SK-N-SH (cell line): ENCODE measurements at regions not wholly inside any gene's neighbourhood (a gene's known extent, or its start where the extent isn't known, plus 50 kb on each side); places are given as distances from the start of the nearest gene placed in this dataset.
"Not testable (repeated sequence)": the region's sequence is repeated elsewhere in the genome, so short reads cannot be mapped to it uniquely, and the experiment has no call there.

Experiments
- CTCF ChIA-PET: fragments of 300-600, 350-600 bp; formaldehyde crosslinking; extraction: SDS; loops from one replicate; lab custom pipeline; 2021; lab: Yijun Ruan, JAX
- POLR2A ChIA-PET: fragments of 350-600 bp; sonication (Branson Sonifier 250); formaldehyde crosslinking; extraction: SDS; loops from one replicate; lab custom pipeline; 2020; ENCODE audit warnings: antibody characterized with exemption, inconsistent platforms; lab: Yijun Ruan, JAX
- DNase-seq: peaks from one replicate; pipeline ENCODE4 v3.0.0; 2012
- H2AFZ ChIP-seq: fragments of 200-600 bp; sonication (generic); 2 replicates; pipeline ENCODE4 v1.8.1; 2016; ENCODE audit warnings: antibody characterized with exemption, mild to moderate bottlenecking, low read depth
- H3F3A ChIP-seq: fragments of 200-600 bp; sonication (generic); replicated peaks from 2 replicates; pipeline ENCODE3; 2016; ENCODE audit warnings: antibody characterized with exemption, mild to moderate bottlenecking; ENCODE audit not compliant: insufficient read depth
- H3K27ac ChIP-seq, 2 experiments: fragments of 200-500 bp in 1 of 2; fragments of 200-600 bp in 1 of 2; sonication (Bioruptor generic) in 1 of 2; sonication (generic), shearing (Covaris generic) in 1 of 2; 2 replicates each; pipeline versions ENCODE4 v1.5.1 to v1.6.1; 2014 to 2016; ENCODE audit warnings: low read depth in 2 of 2, inconsistent platforms in 1 of 2, low read length in 1 of 2, mild to moderate bottlenecking in 1 of 2, mixed read lengths in 1 of 2
- H3K27me3 ChIP-seq: fragments of 200-600 bp; sonication (generic), shearing (Covaris generic); 2 replicates; pipeline ENCODE4 v1.6.1; 2016; ENCODE audit warnings: mixed run types; ENCODE audit not compliant: insufficient read depth
- H3K36me3 ChIP-seq, 2 experiments: fragments of 200-500 bp in 1 of 2; fragments of 200-600 bp in 1 of 2; sonication (Bioruptor generic) in 1 of 2; sonication (generic) in 1 of 2; replicated peaks in 1 of 2; 2 replicates each; pipeline versions ENCODE3 to v1.5.1; 2014 to 2016; ENCODE audit warnings: low read length in 1 of 2, mild to moderate bottlenecking in 1 of 2; ENCODE audit not compliant: insufficient read depth in 2 of 2, control insufficient read depth in 1 of 2
- H3K4me1 ChIP-seq, 2 experiments: fragments of 200-500 bp in 1 of 2; fragments of 200-600 bp in 1 of 2; sonication (Bioruptor generic) in 1 of 2; sonication (generic), shearing (Covaris generic) in 1 of 2; 2 replicates each; pipeline versions ENCODE4 v1.5.1 to v1.6.1; 2014 to 2016; ENCODE audit warnings: low read depth in 1 of 2, low read length in 1 of 2, mixed run types in 1 of 2; ENCODE audit not compliant: insufficient read depth in 2 of 2, control insufficient read depth in 1 of 2
- H3K4me2 ChIP-seq: fragments of 200-600 bp; sonication (generic), shearing (Covaris generic); 2 replicates; pipeline ENCODE4 v1.6.1; 2017; ENCODE audit warnings: mixed run types
- H3K4me3 ChIP-seq, 2 experiments: fragments of 200-500 bp in 1 of 2; fragments of 200-600 bp in 1 of 2; sonication (Bioruptor generic) in 1 of 2; sonication (generic), shearing (Covaris generic) in 1 of 2; 2 replicates each; pipeline versions ENCODE4 v1.5.1 to v1.8.1; 2014 to 2016; ENCODE audit warnings: low read depth in 2 of 2, inconsistent platforms in 1 of 2, low read length in 1 of 2, mild to moderate bottlenecking in 1 of 2, mixed read lengths in 1 of 2, moderate library complexity in 1 of 2
- H3K79me2 ChIP-seq: fragments of 200-600 bp; sonication (generic); 2 replicates; pipeline ENCODE4 v1.8.1; 2017; ENCODE audit warnings: mild to moderate bottlenecking; ENCODE audit not compliant: insufficient read depth
- H3K9ac ChIP-seq: fragments of 200-600 bp; sonication (generic); 2 replicates; pipeline ENCODE4 v1.6.1; 2017; ENCODE audit warnings: mixed run types
- H3K9me2 ChIP-seq: fragments of 200-600 bp; sonication (generic); 2 replicates; pipeline ENCODE4 v1.6.1; 2017; ENCODE audit warnings: mixed run types
- H3K9me3 ChIP-seq: fragments of 200-600 bp; sonication (generic); 2 replicates; pipeline ENCODE4 v1.6.1; 2017; ENCODE audit warnings: mixed run types, mild to moderate bottlenecking, moderate library complexity
- H4K20me1 ChIP-seq: fragments of 200-600 bp; sonication (generic); 2 replicates; pipeline ENCODE4 v1.6.1; 2017; ENCODE audit warnings: mild to moderate bottlenecking, mixed run types; ENCODE audit not compliant: insufficient read depth
- ELF1 ChIP-seq: IDR thresholded peaks from 2 replicates; pipeline ENCODE4 v1.4.0; 2012
- GABPA ChIP-seq: IDR thresholded peaks from 2 replicates; pipeline ENCODE4 v1.4.0; 2012; ENCODE audit warnings: low read depth, mild to moderate bottlenecking
- NFIC ChIP-seq: IDR thresholded peaks from 2 replicates; pipeline ENCODE4 v1.4.0; 2012; ENCODE audit warnings: borderline replicate concordance
- RXRA ChIP-seq: IDR thresholded peaks from 2 replicates; pipeline ENCODE4 v1.4.0; 2012; ENCODE audit warnings: low read depth, mild to moderate bottlenecking, borderline replicate concordance
- SIN3A ChIP-seq: IDR thresholded peaks from 2 replicates; pipeline ENCODE4 v1.6.1; 2012; ENCODE audit warnings: low read depth, mild to moderate bottlenecking, low read length, moderate library complexity, borderline replicate concordance
- SMC3 ChIP-seq: IDR thresholded peaks from 2 replicates; pipeline ENCODE4 v1.6.1; 2012; ENCODE audit warnings: low read depth, low read length, improper control_type of control experiment
- TAF1 ChIP-seq: IDR thresholded peaks from 2 replicates; pipeline ENCODE4 v1.6.1; 2012; ENCODE audit warnings: low read depth, mild to moderate bottlenecking, low read length, moderate library complexity, borderline replicate concordance
- TEAD4 ChIP-seq: IDR thresholded peaks from 2 replicates; pipeline ENCODE4 v1.4.0; 2012; ENCODE audit warnings: mild to moderate bottlenecking, borderline replicate concordance; ENCODE audit not compliant: insufficient read depth
- YY1 ChIP-seq: IDR thresholded peaks from 2 replicates; pipeline ENCODE4 v1.4.0; 2012; ENCODE audit warnings: low read depth, mild to moderate bottlenecking
- WGBS: methylation state at CpG from one replicate; pipeline ENCODE4 v1.1.6; 2017; ENCODE audit warnings: low lambda C conversion rate; 5-methylcytosine and 5-hydroxymethylcytosine counted together
- TF ChIP-seq, protein P1 (sequence below): fragments of 150-350 bp; IDR thresholded peaks from 2 replicates; pipeline ENCODE4 v1.6.1; 2016; ENCODE audit warnings: mild to moderate bottlenecking, low read depth, low read length
- TF ChIP-seq, protein P2 (sequence below): IDR thresholded peaks from 2 replicates; pipeline ENCODE4 v1.4.0; 2012; ENCODE audit warnings: low read depth, borderline replicate concordance
- TF ChIP-seq, protein P3 (sequence below): IDR thresholded peaks from 2 replicates; pipeline ENCODE4 v1.4.0; 2012; ENCODE audit warnings: low read depth, borderline replicate concordance

DNA sequence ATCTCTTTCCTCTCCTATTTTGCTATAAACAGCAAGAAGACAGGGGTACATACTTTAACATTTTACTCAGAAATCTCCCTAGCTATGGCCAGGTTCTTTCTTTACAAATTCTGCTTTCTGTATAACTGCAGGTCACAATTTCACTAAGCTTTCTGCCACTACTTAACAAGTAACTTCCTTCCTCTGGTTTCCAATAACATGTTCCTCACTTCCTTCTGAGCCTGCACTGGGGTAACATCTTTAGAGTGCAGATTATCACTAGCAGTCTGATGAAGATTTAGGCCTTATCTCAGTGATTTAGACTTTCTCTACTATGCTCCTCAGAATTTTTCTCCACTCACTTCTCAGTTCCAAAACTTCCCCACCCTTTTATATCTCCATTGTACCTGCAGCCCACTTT, 1930.5 kb upstream of the AGA start:
- H3K36me3 ChIP-seq, result no peaks in the 10 kb centered on the region
- H3K9me3 ChIP-seq, result no peaks in the 10 kb centered on the region
- no peaks in the 10 kb centered on the region for H3K4me1 ChIP-seq
- ChIA-PET CTCF (interaction anchor here (1.3 kb wide), 1 partner anchor 65 kb away, joined by 4 read pairs; no protein-coding TSS in a partner anchor), POLR2A (no interaction called here)
- H3K9me2 ChIP-seq, result no peaks in the 10 kb centered on the region
- no peaks in the 10 kb centered on the region for H3K27me3 ChIP-seq
- TF ChIP-seq, protein P1, sequence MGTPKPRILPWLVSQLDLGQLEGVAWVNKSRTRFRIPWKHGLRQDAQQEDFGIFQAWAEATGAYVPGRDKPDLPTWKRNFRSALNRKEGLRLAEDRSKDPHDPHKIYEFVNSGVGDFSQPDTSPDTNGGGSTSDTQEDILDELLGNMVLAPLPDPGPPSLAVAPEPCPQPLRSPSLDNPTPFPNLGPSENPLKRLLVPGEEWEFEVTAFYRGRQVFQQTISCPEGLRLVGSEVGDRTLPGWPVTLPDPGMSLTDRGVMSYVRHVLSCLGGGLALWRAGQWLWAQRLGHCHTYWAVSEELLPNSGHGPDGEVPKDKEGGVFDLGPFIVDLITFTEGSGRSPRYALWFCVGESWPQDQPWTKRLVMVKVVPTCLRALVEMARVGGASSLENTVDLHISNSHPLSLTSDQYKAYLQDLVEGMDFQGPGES, result no peak
- TF ChIP-seq ELF1 (no peak), GABPA (no peak), SMC3 (no peak), TAF1 (no peak), RXRA (no peak), SIN3A (no peak), YY1 (no peak), NFIC (no peak), TEAD4 (no peak)
- TF ChIP-seq, protein P2, sequence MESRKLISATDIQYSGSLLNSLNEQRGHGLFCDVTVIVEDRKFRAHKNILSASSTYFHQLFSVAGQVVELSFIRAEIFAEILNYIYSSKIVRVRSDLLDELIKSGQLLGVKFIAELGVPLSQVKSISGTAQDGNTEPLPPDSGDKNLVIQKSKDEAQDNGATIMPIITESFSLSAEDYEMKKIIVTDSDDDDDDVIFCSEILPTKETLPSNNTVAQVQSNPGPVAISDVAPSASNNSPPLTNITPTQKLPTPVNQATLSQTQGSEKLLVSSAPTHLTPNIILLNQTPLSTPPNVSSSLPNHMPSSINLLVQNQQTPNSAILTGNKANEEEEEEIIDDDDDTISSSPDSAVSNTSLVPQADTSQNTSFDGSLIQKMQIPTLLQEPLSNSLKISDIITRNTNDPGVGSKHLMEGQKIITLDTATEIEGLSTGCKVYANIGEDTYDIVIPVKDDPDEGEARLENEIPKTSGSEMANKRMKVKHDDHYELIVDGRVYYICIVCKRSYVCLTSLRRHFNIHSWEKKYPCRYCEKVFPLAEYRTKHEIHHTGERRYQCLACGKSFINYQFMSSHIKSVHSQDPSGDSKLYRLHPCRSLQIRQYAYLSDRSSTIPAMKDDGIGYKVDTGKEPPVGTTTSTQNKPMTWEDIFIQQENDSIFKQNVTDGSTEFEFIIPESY, result no peak
- TF ChIP-seq, protein P3, sequence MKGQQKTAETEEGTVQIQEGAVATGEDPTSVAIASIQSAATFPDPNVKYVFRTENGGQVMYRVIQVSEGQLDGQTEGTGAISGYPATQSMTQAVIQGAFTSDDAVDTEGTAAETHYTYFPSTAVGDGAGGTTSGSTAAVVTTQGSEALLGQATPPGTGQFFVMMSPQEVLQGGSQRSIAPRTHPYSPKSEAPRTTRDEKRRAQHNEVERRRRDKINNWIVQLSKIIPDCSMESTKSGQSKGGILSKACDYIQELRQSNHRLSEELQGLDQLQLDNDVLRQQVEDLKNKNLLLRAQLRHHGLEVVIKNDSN, result no peak
- no peak overlapping the region for H3K4me2 ChIP-seq
- no peak overlapping the region for H3K27ac ChIP-seq
- H2AFZ ChIP-seq, result no peak overlapping the region
- H4K20me1 ChIP-seq, result no peaks in the 10 kb centered on the region
- H3K79me2 ChIP-seq, result no peaks in the 10 kb centered on the region
- DNase-seq, result no peak
- H3K4me3 ChIP-seq, result no peak overlapping the region
- no peaks in the 10 kb centered on the region for H3F3A ChIP-seq
- no peak overlapping the region for H3K9ac ChIP-seq

DNA sequence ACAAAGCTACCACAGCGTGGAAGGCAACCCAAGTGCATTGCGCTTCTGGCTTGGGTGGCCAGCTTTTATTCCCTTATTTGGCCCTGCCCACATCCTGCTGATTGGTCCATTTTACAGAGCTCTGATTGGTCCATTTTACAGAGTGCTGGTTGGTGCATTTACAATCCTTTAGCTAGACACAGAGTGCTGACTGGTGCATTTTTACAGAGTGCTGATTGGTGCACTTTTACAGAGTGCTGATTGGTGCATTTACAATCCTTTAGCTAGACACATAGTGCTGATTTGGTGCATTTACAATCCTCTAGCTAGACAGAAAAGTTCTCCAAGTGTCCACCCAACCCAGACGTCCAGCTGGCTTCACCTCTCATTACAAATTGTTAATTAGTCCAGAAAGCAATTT, 1936.6 kb upstream of the AGA start:
- DNase-seq, H3K36me3 ChIP-seq, H3K27me3 ChIP-seq, H3K79me2 ChIP-seq, H2AFZ ChIP-seq, H3K9me2 ChIP-seq, H3K4me3 ChIP-seq, POLR2A ChIA-PET, H3K27ac ChIP-seq, H3K4me1 ChIP-seq, H3F3A ChIP-seq, H3K4me2 ChIP-seq, H3K9ac ChIP-seq, H3K9me3 ChIP-seq, H4K20me1 ChIP-seq: not testable (repeated sequence)
- 14% methylated on average over 3 of the region's 3 CpGs for WGBS
- CTCF ChIA-PET, result interaction anchor here (0.6 to 0.7 kb wide), 2 partner anchors 19 to 827 kb away, joined by 3 read pairs; no protein-coding TSS in a partner anchor
